ENCODE measurements at regions not wholly inside any gene's neighbourhood (a gene's known extent, or its start where the extent isn't known, plus 50 kb on each side); places are given as distances from the start of the nearest gene placed in this dataset.

DNA sequence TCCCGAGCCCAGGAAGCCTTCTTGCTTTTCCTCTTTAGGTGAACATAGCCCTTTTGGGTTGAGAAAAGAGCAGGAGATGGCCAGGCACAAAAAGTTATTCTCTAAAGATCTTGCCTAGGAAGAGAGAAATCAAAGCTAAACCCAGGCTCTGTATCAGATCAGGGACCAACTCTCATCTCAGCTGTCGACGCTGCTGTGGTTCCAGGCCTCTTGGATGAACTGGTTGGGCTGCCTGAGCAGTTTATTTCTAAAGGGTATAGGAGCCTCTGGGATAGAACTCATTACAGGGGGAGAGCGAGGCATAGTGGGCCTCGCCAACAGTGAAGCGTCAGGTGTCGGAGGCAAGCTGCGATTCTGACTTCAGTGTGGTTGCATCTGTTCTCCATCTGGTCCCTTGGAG lies 82.6 kb upstream of the F3 start:
- ATAC-seq (no peak), DNase-seq (ENCODE audit: low spot score in 2 of 2) (no peak)
- Mint-ChIP-seq H3K36me3 (no peaks in the 10 kb centered on the region), H3K27ac (no peak overlapping the region), H3K9me3 (no peaks in the 10 kb centered on the region)

DNA sequence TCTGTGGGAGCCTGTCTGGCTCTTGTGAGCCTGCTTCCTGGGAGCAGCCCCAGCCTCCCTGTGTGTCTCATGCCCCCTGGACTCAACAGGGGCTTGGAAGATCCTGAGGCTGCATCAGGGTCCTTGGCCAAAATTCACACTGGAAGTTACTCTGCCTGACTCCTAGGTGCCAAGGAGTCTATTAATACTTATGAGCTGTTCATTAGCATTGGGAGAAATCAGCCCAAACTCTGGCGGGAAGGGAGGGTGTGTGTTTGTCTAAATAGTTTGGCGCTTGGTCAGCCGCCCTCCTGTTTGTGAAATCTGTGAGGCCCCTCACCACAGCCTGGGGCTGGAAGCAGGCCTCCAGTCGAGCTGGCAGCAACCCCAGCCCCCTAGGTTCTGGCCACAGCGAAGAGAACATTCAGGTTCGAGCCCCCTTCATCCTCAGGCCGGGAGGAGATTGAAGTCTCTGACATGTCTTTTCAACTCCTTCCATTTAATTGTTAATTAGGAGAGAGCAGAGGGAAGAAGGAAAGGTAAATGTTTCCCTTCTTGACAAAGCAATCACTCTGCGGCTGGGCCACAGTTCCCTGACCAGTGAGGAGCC lies 82.1 kb upstream of the F3 start:
- H3K36me3 Mint-ChIP-seq: no peaks in the 10 kb centered on the region
- peaks cover 0 to under 1% of the 10 kb centered on the region in 2 donors for H3K9me3 Mint-ChIP-seq
- no peak for ATAC-seq
- H3K27ac Mint-ChIP-seq: no peak overlapping the region
- DNase-seq (ENCODE audit: low spot score in 2 of 2): no peak

DNA sequence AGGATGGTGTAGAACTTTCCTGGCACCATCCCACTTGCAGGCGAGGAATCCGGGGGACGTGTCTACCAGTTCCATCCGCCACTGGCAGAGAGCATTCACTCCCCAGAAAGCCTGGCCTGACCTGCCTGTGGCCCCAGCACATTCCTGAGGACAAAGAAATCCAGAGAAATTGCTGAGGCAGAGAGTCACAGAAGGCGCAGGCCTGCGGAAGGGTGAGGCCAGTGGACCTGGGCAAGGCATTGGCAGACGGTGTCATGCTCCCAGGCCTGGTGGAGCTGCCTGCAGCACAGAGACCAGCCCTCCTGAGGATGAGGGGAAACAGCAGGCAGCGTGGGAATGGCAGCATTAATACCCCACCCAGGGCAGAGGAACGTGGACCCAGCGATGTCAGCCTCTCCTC lies 81.2 kb upstream of the F3 start:
- Mint-ChIP-seq H3K9me3 (peaks cover 7 to 9% of the 10 kb centered on the region in 2 donors), H3K36me3 (peaks cover 7% of the 10 kb centered on the region in 2 donors), H3K27ac (no peak overlapping the region)
- DNase-seq (ENCODE audit: low spot score in 2 of 2) (no peak), ATAC-seq (no peak)

DNA sequence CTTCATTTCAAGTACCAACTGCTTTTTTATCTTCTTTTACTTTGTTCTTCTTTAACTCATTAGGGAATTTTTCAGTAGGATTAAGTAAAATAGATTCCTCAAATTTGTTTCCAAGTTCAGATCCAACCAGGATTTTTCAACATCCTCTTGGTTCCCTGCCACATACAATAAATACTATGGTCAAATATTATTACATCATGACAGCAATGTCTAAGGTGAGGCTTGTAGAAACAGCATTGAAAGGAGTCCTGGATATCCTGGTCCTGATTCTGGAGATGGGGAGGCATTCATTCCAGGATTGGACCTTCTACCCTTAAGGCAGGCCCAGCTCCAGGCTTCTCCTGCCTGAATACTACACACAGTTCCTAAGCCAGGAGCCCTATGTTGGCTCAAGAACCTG lies 80.2 kb upstream of the F3 start:
- peaks cover 7% of the 10 kb centered on the region in 2 donors for H3K36me3 Mint-ChIP-seq
- H3K9me3 Mint-ChIP-seq: peaks cover 7 to 9% of the 10 kb centered on the region in 2 donors
- no peak for ATAC-seq
- no peak for DNase-seq (ENCODE audit: low spot score in 2 of 2)
- H3K27ac Mint-ChIP-seq: no peak overlapping the region

DNA sequence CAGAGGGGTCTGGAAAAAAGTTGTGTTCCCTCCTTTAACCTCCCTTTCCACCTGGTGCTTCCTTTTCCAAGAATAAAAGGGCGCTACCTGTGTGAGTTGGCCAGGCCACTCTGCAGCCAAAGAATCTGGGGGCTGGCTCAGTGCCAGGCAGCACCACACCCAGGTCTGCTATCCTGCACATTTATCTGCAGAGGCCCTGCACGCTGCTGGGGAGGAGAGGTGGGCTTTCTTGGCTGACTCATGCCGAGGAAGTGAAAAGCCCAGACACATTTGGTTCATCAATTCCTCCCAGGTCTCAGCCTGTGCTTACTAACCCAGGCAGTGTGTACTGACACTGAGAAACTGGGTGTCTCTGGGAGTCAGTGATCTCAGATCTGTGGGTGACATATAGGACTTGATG lies 79.8 kb upstream of the F3 start:
- DNase-seq (ENCODE audit: low spot score in 2 of 2) (no peak), ATAC-seq (no peak)
- H3K36me3 Mint-ChIP-seq: peaks cover 7% of the 10 kb centered on the region in 2 donors
- H3K27ac Mint-ChIP-seq: no peak overlapping the region
- peaks cover 7 to 9% of the 10 kb centered on the region in 2 donors for H3K9me3 Mint-ChIP-seq

DNA sequence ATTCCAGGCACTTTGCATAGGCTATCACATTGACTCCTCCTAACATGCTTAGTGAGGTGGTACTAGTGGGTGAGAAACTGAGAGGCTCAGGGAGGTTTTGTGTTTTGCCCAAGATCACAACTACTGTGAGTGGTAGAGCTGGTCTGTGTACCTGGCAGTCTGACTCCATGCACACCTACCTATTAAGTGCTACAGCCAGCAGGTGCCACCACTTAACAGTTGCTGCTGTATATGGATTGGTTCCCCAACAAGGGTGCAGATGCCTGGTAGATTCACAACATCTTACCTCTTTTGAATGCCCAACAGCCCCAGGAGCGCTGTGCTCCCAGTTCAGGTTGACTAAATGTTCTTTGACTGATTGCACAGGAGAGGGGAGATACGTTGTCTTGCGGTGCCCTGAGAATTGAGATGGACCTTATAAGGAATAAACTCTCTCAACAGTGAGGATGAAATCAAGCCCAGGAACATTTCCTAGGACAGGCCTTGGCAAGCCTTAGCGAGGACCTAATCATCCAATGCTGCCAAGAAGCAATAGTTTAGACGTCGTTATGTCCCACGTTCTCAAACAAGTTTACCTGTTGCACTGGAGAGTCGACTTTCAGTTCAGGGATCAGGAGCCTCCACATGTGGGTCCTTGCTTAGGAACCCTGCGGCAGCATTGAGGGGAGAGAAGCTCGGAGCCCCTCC lies 78.9 kb upstream of the F3 start:
- H3K9me3 Mint-ChIP-seq: peaks cover 7 to 9% of the 10 kb centered on the region in 2 donors
- H3K36me3 Mint-ChIP-seq: peaks cover 7% of the 10 kb centered on the region in 2 donors
- ATAC-seq (no peak), DNase-seq (ENCODE audit: low spot score in 2 of 2) (no peak)
- no peak overlapping the region for H3K27ac Mint-ChIP-seq

DNA sequence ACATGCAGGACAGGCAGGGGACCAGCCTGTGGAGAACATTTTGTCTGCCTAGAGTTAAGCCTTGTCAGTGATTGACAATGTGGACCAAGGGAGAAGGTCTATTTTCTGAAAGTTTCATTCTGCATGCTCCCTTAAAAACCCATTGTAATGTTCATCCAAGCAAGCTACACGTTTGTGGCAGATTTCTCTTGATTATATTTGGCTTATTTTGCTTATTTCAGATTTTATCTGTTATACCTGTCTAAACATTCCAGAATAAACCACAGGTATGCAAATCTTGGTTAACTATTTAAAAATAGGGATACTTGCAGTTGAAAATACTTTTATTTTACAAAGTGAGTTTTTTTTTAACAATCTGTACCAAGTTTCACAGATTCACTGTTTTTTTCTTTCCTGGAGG lies 78.2 kb upstream of the F3 start:
- no peak for DNase-seq (ENCODE audit: low spot score in 2 of 2)
- peaks cover 7 to 9% of the 10 kb centered on the region in 2 donors for H3K9me3 Mint-ChIP-seq
- no peak overlapping the region for H3K27ac Mint-ChIP-seq
- peaks cover 7% of the 10 kb centered on the region in 2 donors for H3K36me3 Mint-ChIP-seq
- ATAC-seq: no peak

DNA sequence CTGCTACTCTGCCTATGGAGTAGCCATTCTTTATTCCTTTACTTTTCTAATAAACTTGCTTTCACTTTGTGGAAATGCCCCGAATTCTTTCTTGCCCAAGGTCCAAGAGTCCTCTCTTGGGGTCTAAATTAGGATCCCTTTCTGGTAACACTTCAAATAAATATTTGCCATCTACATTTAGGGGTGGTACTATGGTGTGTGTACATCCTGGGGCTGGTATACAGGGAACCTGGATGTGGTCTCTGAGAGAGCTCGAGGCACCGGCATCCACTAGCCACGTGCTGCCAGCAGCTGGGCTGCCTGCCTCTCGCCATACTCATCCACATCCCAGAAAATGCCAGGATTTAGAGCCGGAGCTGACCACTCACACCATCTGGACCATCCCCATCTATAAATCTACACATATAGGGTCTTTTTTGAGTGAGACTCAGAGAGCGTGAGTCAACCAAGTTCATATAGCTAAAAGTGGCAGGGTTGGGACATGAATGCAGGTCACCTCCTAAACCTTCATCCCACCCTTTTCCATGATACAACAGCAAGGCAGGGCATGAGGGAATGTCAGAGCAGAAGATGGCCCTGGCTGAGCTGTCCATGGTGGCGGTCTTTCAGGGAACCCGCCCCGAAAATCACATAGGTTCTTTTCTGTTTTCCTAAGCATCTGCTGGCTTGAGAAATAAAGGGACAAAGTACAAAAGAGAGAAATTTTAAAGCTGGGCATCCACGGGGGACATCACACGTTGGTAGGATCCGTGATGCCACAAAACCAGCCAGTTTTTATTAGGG lies 76.6 kb upstream of the F3 start:
- Mint-ChIP-seq H3K27ac (no peak overlapping the region), H3K9me3 (peaks cover 7 to 9% of the 10 kb centered on the region in 2 donors), H3K36me3 (peaks cover 7% of the 10 kb centered on the region in 2 donors)
- ATAC-seq: no peak
- DNase-seq (ENCODE audit: low spot score in 2 of 2): no peak

DNA sequence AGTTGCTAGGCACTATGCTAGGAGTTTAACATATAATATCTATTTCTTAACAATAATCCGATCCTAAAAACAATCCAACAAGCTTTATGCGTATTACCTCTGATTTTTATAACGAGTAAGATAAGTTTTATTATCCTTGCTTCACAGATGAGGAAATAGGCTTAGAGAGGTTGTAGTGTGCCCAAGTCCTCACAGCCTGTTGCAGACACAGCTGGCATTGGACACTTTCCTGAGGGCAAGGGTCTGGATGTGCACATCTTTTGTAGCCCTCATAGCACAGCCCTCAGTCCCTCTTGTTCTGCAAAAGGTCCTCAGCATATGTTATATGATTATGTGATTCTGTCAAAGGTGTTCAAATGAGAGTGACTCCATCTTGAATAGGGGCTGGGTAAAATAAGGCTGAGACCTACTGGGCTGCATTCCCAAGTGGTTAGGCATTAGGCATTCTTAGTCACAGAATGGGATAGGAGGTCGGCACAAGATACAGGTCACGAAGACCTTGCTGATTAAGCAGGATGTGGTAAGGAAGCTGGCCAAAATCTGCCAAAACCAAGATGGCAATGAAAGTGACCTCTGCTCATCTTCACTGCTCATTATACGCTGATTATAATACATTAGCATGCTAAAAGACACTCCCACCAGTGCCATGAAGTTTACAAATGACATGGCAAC lies 75.7 kb upstream of the F3 start:
- Mint-ChIP-seq H3K27ac (no peak overlapping the region), H3K36me3 (peaks cover 7% of the 10 kb centered on the region in 2 donors), H3K9me3 (peaks cover 7 to 9% of the 10 kb centered on the region in 2 donors)
- DNase-seq (ENCODE audit: low spot score in 2 of 2) (no peak), ATAC-seq (no peak)

DNA sequence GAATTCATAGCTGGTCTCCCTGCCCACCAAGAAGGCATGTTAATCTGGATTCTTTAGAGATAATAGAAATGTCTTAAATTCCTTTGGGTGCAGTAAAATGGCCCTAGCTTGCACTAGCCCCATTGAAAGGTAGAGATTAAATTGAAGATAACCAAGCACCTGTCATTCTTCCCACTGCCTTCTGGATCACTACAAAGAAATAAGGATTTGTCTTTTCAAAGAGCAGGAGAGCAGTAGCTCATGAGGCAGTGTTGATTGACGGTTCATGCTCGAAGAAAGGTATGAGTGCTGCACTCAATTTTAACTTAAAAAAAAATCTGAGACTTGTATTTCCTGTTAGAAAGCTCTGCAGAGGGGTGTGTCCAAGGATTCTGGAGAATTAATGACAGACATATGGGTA lies 74.9 kb upstream of the F3 start:
- peaks cover 7 to 9% of the 10 kb centered on the region in 2 donors for H3K9me3 Mint-ChIP-seq
- peaks cover 7% of the 10 kb centered on the region in 2 donors for H3K36me3 Mint-ChIP-seq
- ATAC-seq: no peak
- no peak overlapping the region for H3K27ac Mint-ChIP-seq
- no peak for DNase-seq (ENCODE audit: low spot score in 2 of 2)

DNA sequence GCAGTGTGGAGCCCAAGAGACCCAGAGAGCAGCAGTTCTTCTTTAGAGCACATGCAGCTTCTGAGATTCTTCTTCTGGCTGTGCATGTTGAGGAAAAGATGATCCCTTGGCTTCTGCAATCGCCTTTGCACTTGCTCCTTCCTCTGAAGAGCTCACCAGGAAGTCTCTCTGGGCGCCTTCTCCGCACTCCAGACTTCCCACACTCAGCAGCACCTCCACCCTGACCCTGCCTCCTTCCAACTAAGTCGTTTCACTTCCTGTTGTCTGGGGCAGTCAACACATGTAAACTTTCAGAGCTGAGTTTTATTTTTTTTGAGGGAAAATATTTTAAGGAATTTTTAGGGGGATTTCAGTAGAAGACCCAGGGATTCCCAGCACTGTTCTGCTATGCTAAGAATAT lies 73.4 kb upstream of the F3 start:
- H3K36me3 Mint-ChIP-seq: peaks cover 7% of the 10 kb centered on the region in 2 donors
- H3K27ac Mint-ChIP-seq: no peak overlapping the region
- DNase-seq (ENCODE audit: low spot score in 2 of 2) (no peak), ATAC-seq (no peak)
- peaks cover 7 to 9% of the 10 kb centered on the region in 2 donors for H3K9me3 Mint-ChIP-seq

DNA sequence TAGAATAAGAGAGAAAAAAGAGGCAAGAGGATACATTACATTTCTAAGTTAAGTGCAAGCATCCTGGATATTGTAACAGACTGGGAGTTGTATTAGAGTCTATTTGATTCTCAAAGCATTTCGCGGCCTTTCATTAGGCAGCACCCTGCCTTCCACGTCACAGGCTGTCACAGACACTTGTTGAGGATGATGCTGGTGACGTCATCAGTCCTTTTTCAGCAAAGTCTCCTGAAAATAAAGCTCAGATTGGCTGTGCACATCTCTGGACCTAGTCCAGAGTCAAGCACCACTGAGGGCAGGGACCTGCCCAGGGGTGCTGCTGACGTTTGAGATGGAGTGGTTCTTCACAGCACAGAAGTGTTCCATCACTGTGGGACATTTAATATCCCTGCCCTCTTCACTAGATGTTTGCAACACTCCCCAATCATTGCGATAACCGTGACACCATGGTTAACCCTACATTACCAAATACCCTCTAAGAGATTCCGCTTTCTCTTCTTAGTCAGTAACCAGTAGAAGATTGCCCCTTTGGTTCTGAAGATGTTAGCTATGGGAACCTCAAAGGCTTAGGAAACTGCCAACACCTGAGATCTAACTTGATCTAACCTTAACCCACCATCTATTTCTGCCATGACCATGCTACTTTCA lies 72.7 kb upstream of the F3 start:
- no peak for ATAC-seq

DNA sequence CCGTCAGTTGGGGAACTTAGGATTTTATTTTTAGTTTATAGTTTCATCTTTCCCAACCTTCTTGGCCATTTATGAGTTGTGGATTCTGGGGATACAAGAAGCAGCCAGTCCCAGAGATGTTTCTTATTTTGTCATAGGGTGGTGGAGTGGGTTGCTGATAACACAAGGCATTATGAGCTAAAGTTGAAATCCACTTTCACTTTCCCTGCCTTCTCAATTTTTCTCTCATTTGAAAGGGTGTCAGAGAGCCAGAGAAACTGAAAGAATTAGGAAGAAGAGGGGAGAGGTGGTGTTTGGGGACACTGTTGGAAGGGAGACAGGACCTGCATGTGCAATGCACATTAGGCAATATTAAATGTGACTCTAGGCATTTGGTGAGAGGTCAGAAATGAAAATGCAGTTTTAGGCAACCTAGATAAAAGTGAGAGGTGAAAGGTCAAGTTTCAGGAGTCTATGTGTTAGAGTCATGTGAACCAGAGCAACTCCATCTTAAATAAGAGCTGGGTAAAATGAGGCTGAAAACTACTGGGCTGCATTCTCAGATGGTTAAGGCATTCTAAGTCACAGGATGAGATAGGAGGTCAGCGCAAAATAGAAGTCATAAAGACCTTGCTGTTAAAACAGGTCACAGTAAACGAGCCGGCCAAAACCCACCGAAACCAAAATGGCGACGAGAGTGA lies 71.1 kb upstream of the F3 start:
- no peak overlapping the region for H3K27ac Mint-ChIP-seq
- no peaks in the 10 kb centered on the region for H3K9me3 Mint-ChIP-seq
- H3K36me3 Mint-ChIP-seq: no peaks in the 10 kb centered on the region
- no peak for DNase-seq (ENCODE audit: low spot score in 2 of 2)
- ATAC-seq: no peak

More for the DNA sequence above, 72.7 kb upstream of the F3 start:
- Mint-ChIP-seq H3K9me3 (peaks cover 7 to 9% of the 10 kb centered on the region in 2 donors), H3K27ac (no peak overlapping the region), H3K36me3 (peaks cover 7% of the 10 kb centered on the region in 2 donors)
- no peak for DNase-seq (ENCODE audit: low spot score in 2 of 2)

DNA sequence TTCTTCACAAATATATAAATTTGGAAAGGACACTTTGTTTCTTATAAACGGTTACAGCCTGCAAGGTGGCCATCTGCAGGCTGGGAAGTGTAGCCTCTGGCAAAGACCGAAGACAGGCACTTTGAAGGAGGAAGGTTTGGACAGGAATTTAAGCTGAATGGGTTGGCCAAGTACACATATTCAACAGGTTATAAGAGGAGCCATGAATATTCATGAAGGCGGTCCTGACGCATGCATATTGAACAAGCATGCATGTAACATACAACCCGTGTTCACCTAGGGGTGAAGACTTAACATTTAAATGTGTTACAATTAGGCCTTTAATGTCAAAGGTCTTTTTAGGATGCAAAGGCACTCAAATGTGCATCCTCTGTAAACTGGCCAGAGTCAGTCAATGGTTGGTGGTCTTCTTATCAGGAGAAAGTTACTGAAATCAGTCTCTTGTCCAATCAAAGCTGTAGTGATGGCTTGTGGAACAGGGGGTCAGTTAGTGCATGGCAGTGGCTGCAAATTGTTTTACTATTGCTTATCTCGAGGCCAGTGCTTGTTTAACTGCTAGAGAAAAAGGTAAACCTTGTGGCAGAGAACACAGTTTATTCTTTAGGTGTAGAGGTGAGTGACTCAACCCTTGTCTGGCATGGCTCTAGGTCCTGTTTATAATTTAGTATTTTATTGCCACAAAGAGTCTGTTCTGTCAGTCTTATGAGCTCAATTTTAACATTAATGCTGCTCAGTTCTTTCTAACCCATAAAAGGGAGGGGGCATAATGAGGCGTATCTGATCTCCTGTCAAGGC lies 70.3 kb upstream of the F3 start:
- Mint-ChIP-seq H3K36me3 (no peaks in the 10 kb centered on the region), H3K9me3 (no peaks in the 10 kb centered on the region), H3K27ac (no peak overlapping the region)
- no peak for DNase-seq (ENCODE audit: low spot score in 2 of 2)
- ATAC-seq: no peak

DNA sequence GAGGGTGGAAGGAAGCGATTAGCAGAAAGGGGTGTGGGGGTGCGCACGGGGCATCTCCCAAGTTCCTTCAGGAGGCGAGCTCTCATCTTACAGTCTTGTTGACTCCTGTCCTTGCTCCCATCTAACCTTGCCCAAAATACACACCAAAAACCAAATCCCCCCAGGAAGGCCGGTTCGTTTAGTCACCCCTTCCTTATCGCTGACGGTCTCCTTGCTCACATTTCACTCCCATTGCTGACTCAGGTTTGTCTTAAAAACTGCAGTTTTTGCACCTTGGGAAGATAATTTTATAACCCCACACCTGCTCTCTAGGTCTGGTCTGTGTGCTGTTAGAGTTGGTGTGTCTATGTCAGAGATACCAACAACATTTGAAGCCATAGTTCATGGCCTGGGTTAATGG lies 68.1 kb upstream of the F3 start:
- H3K36me3 Mint-ChIP-seq: no peaks in the 10 kb centered on the region
- ATAC-seq: no peak
- no peak overlapping the region for H3K27ac Mint-ChIP-seq
- no peaks in the 10 kb centered on the region for H3K9me3 Mint-ChIP-seq
- DNase-seq (ENCODE audit: low spot score in 2 of 2): no peak
